GM12878 (cell line): ENCODE measurements at regions not wholly inside any gene's neighbourhood (a gene's known extent, or its start where the extent isn't known, plus 50 kb on each side); places are given as distances from the start of the nearest gene placed in this dataset.

Experiments used
- ATAC-seq: fragments of 200-7000 bp; cut with Tn5 transposase; 3 replicates; pipeline ENCODE4 v1.9.1; 2020; ENCODE audit warnings: mild to moderate bottlenecking, moderate library complexity
- BruUV-seq: library from RNA; stranded (reverse); fragments of 400-500 nt; replicated peaks from 2 replicates; lab custom pipeline; 2021; lab: Mats Ljungman, UMichigan
- CTCF ChIA-PET: fragments of 300-600 bp; sonication (Branson Sonifier 250); formaldehyde crosslinking; extraction: SDS; loops from one replicate; lab custom pipeline; 2021; ENCODE audit warnings: inconsistent platforms; lab: Yijun Ruan, JAX
- POLR2A ChIA-PET: fragments of 350-600 bp; formaldehyde crosslinking; extraction: SDS; loops from one replicate; lab custom pipeline; 2021; ENCODE audit warnings: inconsistent platforms; lab: Charles Lee
- RAD21 ChIA-PET: fragments of 300-600 bp; sonication (Branson Sonifier 250); formaldehyde crosslinking; loops from one replicate; lab custom pipeline; 2023; ENCODE audit warnings: antibody characterized with exemption; ENCODE audit not compliant: unreplicated experiment; lab: Charles Lee
- SMC1A ChIA-PET: fragments of 300-600 bp; sonication (Branson Sonifier 250); formaldehyde crosslinking; loops from one replicate; lab custom pipeline; 2023; ENCODE audit not compliant: unreplicated experiment, uncharacterized antibody; lab: Charles Lee
- DNase-seq: peaks from one replicate; pipeline ENCODE4 v3.0.0-alpha.2; 2011; ENCODE audit warnings: low read depth, low spot score
- FAIRE-seq: peaks from 3 replicates; lab custom pipeline; 2011; peaks lifted over from hg19 to GRCh38; lab: Jason Lieb, UNC
- H2AFZ ChIP-seq: 2 replicates; pipeline ENCODE4 v1.6.0; 2011; ENCODE audit warnings: low read depth, low read length, control low read depth; ENCODE audit not compliant: control insufficient read depth
- H3K27ac ChIP-seq: 2 replicates; pipeline ENCODE4 v1.5.1; 2011; ENCODE audit warnings: control low read depth; ENCODE audit not compliant: control insufficient read depth, insufficient read depth
- H3K27me3 ChIP-seq, 2 experiments: replicated peaks in 1 of 2; 2 replicates each; pipeline versions ENCODE4 v1.6.0 to v1.6.1; 2011; ENCODE audit warnings: low read length in 1 of 2; ENCODE audit not compliant: control insufficient read depth in 2 of 2, insufficient read depth in 2 of 2
- H3K36me3 ChIP-seq, 2 experiments: 2 replicates each; pipeline ENCODE4 v1.5.1; 2011; ENCODE audit warnings: low read length in 1 of 2; ENCODE audit not compliant: control insufficient read depth in 2 of 2, insufficient read depth in 2 of 2
- H3K4me1 ChIP-seq: 2 replicates; pipeline ENCODE4 v1.6.1; 2011; ENCODE audit warnings: mild to moderate bottlenecking, low read length, moderate library complexity, mixed read lengths; ENCODE audit not compliant: control insufficient read depth, insufficient read depth
- H3K4me2 ChIP-seq: 2 replicates; pipeline ENCODE4 v1.6.0; 2011; ENCODE audit warnings: control low read depth; ENCODE audit not compliant: control insufficient read depth, insufficient read depth
- H3K4me3 ChIP-seq: fragments of 200-600 bp; sonication (generic); 2 replicates; pipeline ENCODE4 v1.5.1; 2016
- H3K79me2 ChIP-seq: 2 replicates; pipeline ENCODE4 v1.6.0; 2011; ENCODE audit warnings: low read length; ENCODE audit not compliant: control insufficient read depth, insufficient read depth
- H3K9ac ChIP-seq: 2 replicates; pipeline ENCODE4 v1.8.0; 2011; ENCODE audit warnings: low read length, control low read depth, mixed read lengths; ENCODE audit not compliant: control insufficient read depth, insufficient read depth
- H3K9me3 ChIP-seq: replicated peaks from 3 replicates; pipeline ENCODE4 v1.5.1; 2011; ENCODE audit warnings: mild to moderate bottlenecking, low read length; ENCODE audit not compliant: control insufficient read depth, insufficient read depth
- H4K20me1 ChIP-seq: 2 replicates; pipeline ENCODE4 v1.6.0; 2011; ENCODE audit not compliant: control insufficient read depth, insufficient read depth
- BRCA1 ChIP-seq: IDR thresholded peaks from 2 replicates; pipeline ENCODE4 v1.6.1; 2011; ENCODE audit warnings: low read depth, low read length, improper control_type of control experiment
- CBX5 ChIP-seq: sonication (generic); IDR thresholded peaks from 2 replicates; pipeline ENCODE4 v1.6.1; 2016; ENCODE audit warnings: low read depth, moderate library complexity, mild to moderate bottlenecking, inconsistent platforms
- GATAD2B ChIP-seq: fragments of 450-650 bp; conservative IDR thresholded peaks from 2 replicates; pipeline ENCODE4 v1.6.1; 2017; ENCODE audit warnings: low read depth, mild to moderate bottlenecking, moderate library complexity
- JUNB ChIP-seq: IDR thresholded peaks from 2 replicates; pipeline ENCODE4 v1.6.1; 2016; ENCODE audit warnings: antibody characterized with exemption, mild to moderate bottlenecking
- NR2C1 ChIP-seq: fragments of 450-650 bp; IDR thresholded peaks from 2 replicates; pipeline ENCODE4 v1.6.1; 2017; ENCODE audit warnings: antibody characterized with exemption, mild to moderate bottlenecking, moderate library complexity
- NRF1 ChIP-seq: conservative IDR thresholded peaks from 2 replicates; pipeline ENCODE4 v1.6.1; 2011; ENCODE audit warnings: mild to moderate bottlenecking, low read depth, low read length, improper control_type of control experiment
- RB1 ChIP-seq: fragments of 450-650 bp; formaldehyde crosslinking; IDR thresholded peaks from 2 replicates; pipeline ENCODE4 v1.6.1; 2017; ENCODE audit warnings: mild to moderate bottlenecking, borderline replicate concordance
- RFX5 ChIP-seq: IDR thresholded peaks from 2 replicates; pipeline ENCODE4 v1.6.1; 2011; ENCODE audit warnings: low read depth, low read length, improper control_type of control experiment
- TCF3 ChIP-seq: IDR thresholded peaks from 2 replicates; pipeline ENCODE4 v1.6.1; 2012; ENCODE audit warnings: low read depth, mild to moderate bottlenecking, low read length, borderline replicate concordance; ENCODE audit not compliant: insufficient read depth
- ZNF384 ChIP-seq: IDR thresholded peaks from 2 replicates; pipeline ENCODE4 v1.6.1; 2012; ENCODE audit warnings: low read depth, mild to moderate bottlenecking, low read length, improper control_type of control experiment, borderline replicate concordance
- ZNF622 ChIP-seq: fragments of 450-650 bp; IDR thresholded peaks from 2 replicates; pipeline ENCODE4 v1.6.1; 2017; ENCODE audit warnings: mild to moderate bottlenecking, inconsistent platforms
- WGBS: methylation state at CpG from one replicate; pipeline ENCODE4 v1.1.6; 2016; ENCODE audit warnings: low lambda C conversion rate; ENCODE audit not compliant: insufficient replicate concordance, insufficient coverage; ENCODE audit errors: missing lambda C conversion rate; 5-methylcytosine and 5-hydroxymethylcytosine counted together
- in situ Hi-C: fragments of 300-500 bp; cut with MboI; formaldehyde crosslinking; loops from 9 replicates; pipeline ENCODE4 v1.14.3; 2018; ENCODE audit warnings: mixed read lengths
- intact Hi-C: fragments of 100-400 bp; cut with micrococcal nuclease; formaldehyde crosslinking; loops from one replicate; pipeline ENCODE4 v1.14.2; 2022; ENCODE audit not compliant: unreplicated experiment
- TF ChIP-seq, protein P1 (sequence below): IDR thresholded peaks from 2 replicates; pipeline ENCODE4 v1.6.1; 2011; ENCODE audit warnings: low read depth, low read length, improper control_type of control experiment, borderline replicate concordance
- TF ChIP-seq, protein P2 (sequence below): IDR thresholded peaks from 2 replicates; pipeline ENCODE4 v1.6.1; 2012; ENCODE audit warnings: improper control_type of control experiment, low read depth, low read length; ENCODE audit not compliant: insufficient replicate concordance
- TF ChIP-seq, protein P3 (sequence below): fragments of 450-650 bp; IDR thresholded peaks from 2 replicates; pipeline ENCODE4 v1.6.1; 2016; ENCODE audit warnings: mild to moderate bottlenecking, moderate library complexity, borderline replicate concordance

DNA sequence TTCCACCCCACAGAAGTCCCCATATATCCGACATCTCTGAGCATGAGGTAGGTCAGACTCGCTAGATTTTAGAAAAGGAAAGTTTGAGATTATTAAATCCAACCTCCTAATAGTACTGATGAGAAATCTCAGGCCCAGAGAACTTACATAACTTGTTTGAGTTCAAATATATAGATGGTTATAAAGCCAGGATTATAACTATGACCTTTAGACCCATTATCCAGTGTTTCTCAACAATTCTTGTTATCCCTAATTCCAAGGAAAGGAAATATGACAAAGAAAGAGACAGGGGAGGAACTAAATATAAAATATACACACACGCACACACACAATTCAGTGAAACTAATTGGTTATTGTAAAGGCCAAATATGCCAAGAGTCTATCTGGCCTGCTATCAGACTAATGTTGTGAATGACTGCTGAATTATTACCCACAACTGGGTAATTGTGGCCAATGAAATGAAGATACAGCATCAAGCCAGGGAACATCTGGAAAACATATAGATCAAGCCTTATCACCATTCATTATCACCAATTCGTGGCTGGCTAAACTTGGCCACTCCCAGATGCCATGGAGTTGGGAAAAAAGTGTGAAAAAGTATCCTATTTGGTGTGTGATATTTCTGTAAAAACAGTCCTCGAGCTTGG lies 248.4 kb downstream of the PRELID2 start:
- intact Hi-C loops (no loop called here), in situ Hi-C loops (no loop called here)
- no peaks in the 10 kb centered on the region for H4K20me1 ChIP-seq
- no peaks in the 10 kb centered on the region for H3K36me3 ChIP-seq
- CTCF ChIA-PET = no interaction called here
- SMC1A ChIA-PET = no interaction called here
- H3K27ac ChIP-seq = no peak overlapping the region
- no peaks in the 10 kb centered on the region for H3K79me2 ChIP-seq
- H2AFZ ChIP-seq = no peak overlapping the region
- POLR2A ChIA-PET = no interaction called here
- DNase-seq = no peak
- no peak overlapping the region for H3K9ac ChIP-seq
- no peak for ATAC-seq
- H3K4me2 ChIP-seq = no peak overlapping the region
- no peak for FAIRE-seq
- BruUV-seq = no TSS peak
- no peak overlapping the region for H3K4me3 ChIP-seq
- no peaks in the 10 kb centered on the region for H3K27me3 ChIP-seq
- WGBS = 21% methylated on average over 5 of the region's 5 CpGs
- no peaks in the 10 kb centered on the region for H3K9me3 ChIP-seq
- no peaks in the 10 kb centered on the region for H3K4me1 ChIP-seq
- RAD21 ChIA-PET = no interaction called here
- no peak for TF ChIP-seq JUNB
- TF ChIP-seq RFX5 = no peak
- TF ChIP-seq GATAD2B = no peak
- TF ChIP-seq RB1 = no peak
- TF ChIP-seq, protein P1, sequence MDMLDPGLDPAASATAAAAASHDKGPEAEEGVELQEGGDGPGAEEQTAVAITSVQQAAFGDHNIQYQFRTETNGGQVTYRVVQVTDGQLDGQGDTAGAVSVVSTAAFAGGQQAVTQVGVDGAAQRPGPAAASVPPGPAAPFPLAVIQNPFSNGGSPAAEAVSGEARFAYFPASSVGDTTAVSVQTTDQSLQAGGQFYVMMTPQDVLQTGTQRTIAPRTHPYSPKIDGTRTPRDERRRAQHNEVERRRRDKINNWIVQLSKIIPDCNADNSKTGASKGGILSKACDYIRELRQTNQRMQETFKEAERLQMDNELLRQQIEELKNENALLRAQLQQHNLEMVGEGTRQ = no peak
- TF ChIP-seq NR2C1 = no peak
- TF ChIP-seq, protein P2, sequence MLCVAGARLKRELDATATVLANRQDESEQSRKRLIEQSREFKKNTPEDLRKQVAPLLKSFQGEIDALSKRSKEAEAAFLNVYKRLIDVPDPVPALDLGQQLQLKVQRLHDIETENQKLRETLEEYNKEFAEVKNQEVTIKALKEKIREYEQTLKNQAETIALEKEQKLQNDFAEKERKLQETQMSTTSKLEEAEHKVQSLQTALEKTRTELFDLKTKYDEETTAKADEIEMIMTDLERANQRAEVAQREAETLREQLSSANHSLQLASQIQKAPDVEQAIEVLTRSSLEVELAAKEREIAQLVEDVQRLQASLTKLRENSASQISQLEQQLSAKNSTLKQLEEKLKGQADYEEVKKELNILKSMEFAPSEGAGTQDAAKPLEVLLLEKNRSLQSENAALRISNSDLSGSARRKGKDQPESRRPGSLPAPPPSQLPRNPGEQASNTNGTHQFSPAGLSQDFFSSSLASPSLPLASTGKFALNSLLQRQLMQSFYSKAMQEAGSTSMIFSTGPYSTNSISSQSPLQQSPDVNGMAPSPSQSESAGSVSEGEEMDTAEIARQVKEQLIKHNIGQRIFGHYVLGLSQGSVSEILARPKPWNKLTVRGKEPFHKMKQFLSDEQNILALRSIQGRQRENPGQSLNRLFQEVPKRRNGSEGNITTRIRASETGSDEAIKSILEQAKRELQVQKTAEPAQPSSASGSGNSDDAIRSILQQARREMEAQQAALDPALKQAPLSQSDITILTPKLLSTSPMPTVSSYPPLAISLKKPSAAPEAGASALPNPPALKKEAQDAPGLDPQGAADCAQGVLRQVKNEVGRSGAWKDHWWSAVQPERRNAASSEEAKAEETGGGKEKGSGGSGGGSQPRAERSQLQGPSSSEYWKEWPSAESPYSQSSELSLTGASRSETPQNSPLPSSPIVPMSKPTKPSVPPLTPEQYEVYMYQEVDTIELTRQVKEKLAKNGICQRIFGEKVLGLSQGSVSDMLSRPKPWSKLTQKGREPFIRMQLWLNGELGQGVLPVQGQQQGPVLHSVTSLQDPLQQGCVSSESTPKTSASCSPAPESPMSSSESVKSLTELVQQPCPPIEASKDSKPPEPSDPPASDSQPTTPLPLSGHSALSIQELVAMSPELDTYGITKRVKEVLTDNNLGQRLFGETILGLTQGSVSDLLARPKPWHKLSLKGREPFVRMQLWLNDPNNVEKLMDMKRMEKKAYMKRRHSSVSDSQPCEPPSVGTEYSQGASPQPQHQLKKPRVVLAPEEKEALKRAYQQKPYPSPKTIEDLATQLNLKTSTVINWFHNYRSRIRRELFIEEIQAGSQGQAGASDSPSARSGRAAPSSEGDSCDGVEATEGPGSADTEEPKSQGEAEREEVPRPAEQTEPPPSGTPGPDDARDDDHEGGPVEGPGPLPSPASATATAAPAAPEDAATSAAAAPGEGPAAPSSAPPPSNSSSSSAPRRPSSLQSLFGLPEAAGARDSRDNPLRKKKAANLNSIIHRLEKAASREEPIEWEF = no peak
- TF ChIP-seq BRCA1 = no peak
- TF ChIP-seq, protein P3, sequence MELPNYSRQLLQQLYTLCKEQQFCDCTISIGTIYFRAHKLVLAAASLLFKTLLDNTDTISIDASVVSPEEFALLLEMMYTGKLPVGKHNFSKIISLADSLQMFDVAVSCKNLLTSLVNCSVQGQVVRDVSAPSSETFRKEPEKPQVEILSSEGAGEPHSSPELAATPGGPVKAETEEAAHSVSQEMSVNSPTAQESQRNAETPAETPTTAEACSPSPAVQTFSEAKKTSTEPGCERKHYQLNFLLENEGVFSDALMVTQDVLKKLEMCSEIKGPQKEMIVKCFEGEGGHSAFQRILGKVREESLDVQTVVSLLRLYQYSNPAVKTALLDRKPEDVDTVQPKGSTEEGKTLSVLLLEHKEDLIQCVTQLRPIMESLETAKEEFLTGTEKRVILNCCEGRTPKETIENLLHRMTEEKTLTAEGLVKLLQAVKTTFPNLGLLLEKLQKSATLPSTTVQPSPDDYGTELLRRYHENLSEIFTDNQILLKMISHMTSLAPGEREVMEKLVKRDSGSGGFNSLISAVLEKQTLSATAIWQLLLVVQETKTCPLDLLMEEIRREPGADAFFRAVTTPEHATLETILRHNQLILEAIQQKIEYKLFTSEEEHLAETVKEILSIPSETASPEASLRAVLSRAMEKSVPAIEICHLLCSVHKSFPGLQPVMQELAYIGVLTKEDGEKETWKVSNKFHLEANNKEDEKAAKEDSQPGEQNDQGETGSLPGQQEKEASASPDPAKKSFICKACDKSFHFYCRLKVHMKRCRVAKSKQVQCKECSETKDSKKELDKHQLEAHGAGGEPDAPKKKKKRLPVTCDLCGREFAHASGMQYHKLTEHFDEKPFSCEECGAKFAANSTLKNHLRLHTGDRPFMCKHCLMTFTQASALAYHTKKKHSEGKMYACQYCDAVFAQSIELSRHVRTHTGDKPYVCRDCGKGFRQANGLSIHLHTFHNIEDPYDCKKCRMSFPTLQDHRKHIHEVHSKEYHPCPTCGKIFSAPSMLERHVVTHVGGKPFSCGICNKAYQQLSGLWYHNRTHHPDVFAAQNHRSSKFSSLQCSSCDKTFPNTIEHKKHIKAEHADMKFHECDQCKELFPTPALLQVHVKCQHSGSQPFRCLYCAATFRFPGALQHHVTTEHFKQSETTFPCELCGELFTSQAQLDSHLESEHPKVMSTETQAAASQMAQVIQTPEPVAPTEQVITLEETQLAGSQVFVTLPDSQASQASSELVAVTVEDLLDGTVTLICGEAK = no peak
- TF ChIP-seq TCF3 = no peak
- no peak for TF ChIP-seq CBX5
- no peak for TF ChIP-seq ZNF384
- no peak for TF ChIP-seq ZNF622
- no peak for TF ChIP-seq NRF1
